WTC11 (cell line): ENCODE measurements at regions not wholly inside any gene's neighbourhood (a gene's known extent, or its start where the extent isn't known, plus 50 kb on each side); places are given as distances from the start of the nearest gene placed in this dataset.

ENCODE experiments used
- ATAC-seq: fragments of 200-7000 bp; cut with Tn5 transposase; 2 replicates; pipeline ENCODE4 v1.10.0; 2021; ENCODE audit warnings: mild to moderate bottlenecking, moderate library complexity
- CTCF ChIA-PET: fragments of 300-600 bp; sonication (Branson Sonifier 250); formaldehyde crosslinking; loops from one replicate; lab custom pipeline; 2021; ENCODE audit warnings: antibody characterized with exemption; lab: Charles Lee
- POLR2A ChIA-PET: fragments of 350-600 bp; sonication (Branson Sonifier 250); formaldehyde crosslinking; loops from one replicate; lab custom pipeline; 2021; ENCODE audit warnings: antibody characterized with exemption; lab: Charles Lee
- DNase-seq: peaks from one replicate; pipeline ENCODE4 v3.0.0; 2021; ENCODE audit warnings: low spot score
- H3K27ac Mint-ChIP-seq: 2 replicates; pipeline ENCODE4 v1.8.0; 2021; ENCODE audit warnings: mixed read lengths
- H3K27me3 Mint-ChIP-seq: 2 replicates; pipeline ENCODE4 v1.8.0; 2021; ENCODE audit warnings: low read depth, mild to moderate bottlenecking, moderate library complexity, mixed read lengths
- H3K36me3 Mint-ChIP-seq: 2 replicates; pipeline ENCODE4 v1.8.0; 2021; ENCODE audit warnings: mixed read lengths
- H3K4me1 Mint-ChIP-seq: 2 replicates; pipeline ENCODE4 v1.8.0; 2022; ENCODE audit warnings: mixed read lengths
- H3K4me3 Mint-ChIP-seq: 2 replicates; pipeline ENCODE4 v1.8.0; 2021; ENCODE audit warnings: mild to moderate bottlenecking, moderate library complexity, mixed read lengths
- H3K9me3 Mint-ChIP-seq: 2 replicates; pipeline ENCODE4 v1.8.0; 2021; ENCODE audit warnings: mixed read lengths
- CREB1 ChIP-seq: sonication (generic); formaldehyde crosslinking; IDR thresholded peaks from 2 replicates; pipeline ENCODE4 v1.8.0; 2023; ENCODE audit warnings: mild to moderate bottlenecking, missing genetic modification reagents
- IRF2 ChIP-seq: sonication (generic); formaldehyde crosslinking; IDR thresholded peaks from 2 replicates; pipeline ENCODE4 v1.8.0; 2022; ENCODE audit warnings: low read depth, missing genetic modification reagents, borderline replicate concordance
- JUN ChIP-seq: sonication (generic); formaldehyde crosslinking; IDR thresholded peaks from 2 replicates; pipeline ENCODE4 v1.8.0; 2023; ENCODE audit warnings: mild to moderate bottlenecking, missing genetic modification reagents
- MXD4 ChIP-seq: fragments of 250-450 bp; sonication (Bioruptor Pico); IDR thresholded peaks from 2 replicates; pipeline ENCODE4 v1.8.0; 2021; ENCODE audit warnings: mild to moderate bottlenecking, moderate library complexity, borderline replicate concordance
- MYBL2 ChIP-seq: sonication (generic); formaldehyde crosslinking; IDR thresholded peaks from 2 replicates; pipeline ENCODE4 v1.8.1; 2023; ENCODE audit warnings: mild to moderate bottlenecking, moderate library complexity, missing genetic modification reagents
- NFATC4 ChIP-seq: fragments of 250-450 bp; sonication (Bioruptor Pico); IDR thresholded peaks from 2 replicates; pipeline ENCODE4 v1.9.0; 2021; ENCODE audit warnings: mild to moderate bottlenecking
- NFE2L1 ChIP-seq: sonication (generic); formaldehyde crosslinking; IDR thresholded peaks from 2 replicates; pipeline ENCODE4 v1.8.1; 2023; ENCODE audit warnings: missing genetic modification reagents
- NR2C2 ChIP-seq: sonication (generic); formaldehyde crosslinking; IDR thresholded peaks from 2 replicates; pipeline ENCODE4 v1.8.0; 2022; ENCODE audit warnings: mild to moderate bottlenecking, missing genetic modification reagents
- SMAD3 ChIP-seq: sonication (generic); formaldehyde crosslinking; IDR thresholded peaks from 2 replicates; pipeline ENCODE4 v1.8.0; 2022; ENCODE audit warnings: missing genetic modification reagents, mild to moderate bottlenecking, borderline replicate concordance
- SP1 ChIP-seq: sonication (generic); formaldehyde crosslinking; conservative IDR thresholded peaks from 2 replicates; pipeline ENCODE4 v1.8.1; 2022; ENCODE audit warnings: missing genetic modification reagents
- TEAD1 ChIP-seq: sonication (generic); formaldehyde crosslinking; IDR thresholded peaks from 2 replicates; pipeline ENCODE4 v1.8.0; 2022; ENCODE audit warnings: mild to moderate bottlenecking, missing genetic modification reagents
- ZBTB21 ChIP-seq: sonication (generic); formaldehyde crosslinking; IDR thresholded peaks from 2 replicates; pipeline ENCODE4 v1.8.1; 2023; ENCODE audit warnings: mild to moderate bottlenecking, missing genetic modification reagents, borderline replicate concordance
- ZNF232 ChIP-seq: sonication (generic); formaldehyde crosslinking; IDR thresholded peaks from 2 replicates; pipeline ENCODE4 v1.8.0; 2022; ENCODE audit warnings: mild to moderate bottlenecking, missing genetic modification reagents
- ZNF263 ChIP-seq: sonication (generic); formaldehyde crosslinking; IDR thresholded peaks from 2 replicates; pipeline ENCODE4 v1.8.1; 2022; ENCODE audit warnings: low read depth, mild to moderate bottlenecking, moderate library complexity, missing genetic modification reagents
- ZNF671 ChIP-seq: fragments of 250-450 bp; sonication (Bioruptor Pico); IDR thresholded peaks from 2 replicates; pipeline ENCODE4 v1.8.0; 2021; ENCODE audit warnings: mild to moderate bottlenecking
- TF ChIP-seq, protein P1 (sequence below): sonication (generic); formaldehyde crosslinking; IDR thresholded peaks from 2 replicates; pipeline ENCODE4 v1.8.1; 2023; ENCODE audit warnings: mild to moderate bottlenecking, missing genetic modification reagents
- TF ChIP-seq, protein P2 (sequence below): sonication (generic); formaldehyde crosslinking; IDR thresholded peaks from 2 replicates; pipeline ENCODE4 v1.8.1; 2023; ENCODE audit warnings: mild to moderate bottlenecking, missing genetic modification reagents, moderate library complexity
- TF ChIP-seq, protein P3 (sequence below): sonication (generic); formaldehyde crosslinking; IDR thresholded peaks from 2 replicates; pipeline ENCODE4 v1.8.0; 2022; ENCODE audit warnings: mild to moderate bottlenecking, missing genetic modification reagents
- TF ChIP-seq, protein P4 (sequence below): fragments of 200-600 bp; IDR thresholded peaks from 2 replicates; pipeline ENCODE4 v1.8.0; 2022; ENCODE audit warnings: antibody characterized with exemption
- TF ChIP-seq, protein P5 (sequence below): sonication (generic); formaldehyde crosslinking; IDR thresholded peaks from 2 replicates; pipeline ENCODE4 v1.8.1; 2022; ENCODE audit warnings: mild to moderate bottlenecking, missing genetic modification reagents, moderate library complexity, borderline replicate concordance

DNA sequence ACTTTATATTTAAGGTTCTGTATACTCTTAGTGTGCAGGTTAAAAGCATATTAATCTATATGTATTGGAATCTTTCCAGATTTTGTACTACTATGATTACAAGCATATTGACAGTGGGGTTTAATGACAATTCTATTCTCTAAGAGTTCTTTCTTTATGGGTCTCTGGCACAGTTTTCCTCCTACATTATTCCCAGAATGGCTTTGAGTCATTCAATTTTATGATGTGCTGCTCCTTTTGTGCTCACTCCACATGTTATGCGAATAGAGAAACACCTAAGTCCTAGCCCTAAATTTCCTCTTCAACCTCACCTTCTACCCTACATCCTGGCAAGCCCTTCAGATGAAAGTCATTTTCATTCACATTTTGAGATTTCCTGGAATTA lies 209.9 kb upstream of the DIAPH2 start (continued):
- TF ChIP-seq, protein P1, sequence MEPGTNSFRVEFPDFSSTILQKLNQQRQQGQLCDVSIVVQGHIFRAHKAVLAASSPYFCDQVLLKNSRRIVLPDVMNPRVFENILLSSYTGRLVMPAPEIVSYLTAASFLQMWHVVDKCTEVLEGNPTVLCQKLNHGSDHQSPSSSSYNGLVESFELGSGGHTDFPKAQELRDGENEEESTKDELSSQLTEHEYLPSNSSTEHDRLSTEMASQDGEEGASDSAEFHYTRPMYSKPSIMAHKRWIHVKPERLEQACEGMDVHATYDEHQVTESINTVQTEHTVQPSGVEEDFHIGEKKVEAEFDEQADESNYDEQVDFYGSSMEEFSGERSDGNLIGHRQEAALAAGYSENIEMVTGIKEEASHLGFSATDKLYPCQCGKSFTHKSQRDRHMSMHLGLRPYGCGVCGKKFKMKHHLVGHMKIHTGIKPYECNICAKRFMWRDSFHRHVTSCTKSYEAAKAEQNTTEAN (CRISPR knock-in tag) = no peak

DNA sequence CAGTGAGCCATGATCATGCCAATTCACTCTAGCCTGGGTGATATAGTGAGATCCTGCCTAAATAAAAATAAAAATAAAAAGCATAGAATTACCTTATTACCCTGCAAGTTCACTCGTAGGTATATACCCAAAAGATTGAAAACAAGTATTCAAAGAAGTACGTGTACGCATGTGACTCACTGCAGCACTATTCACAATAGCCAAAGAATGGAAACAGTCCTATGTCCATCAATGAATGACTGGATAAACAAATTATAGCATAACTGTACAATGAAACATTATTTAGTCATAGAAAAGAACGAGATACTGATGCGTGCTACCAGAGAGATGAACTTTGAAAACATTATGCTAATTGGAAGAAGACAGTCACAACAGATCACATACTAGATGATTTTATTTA lies 204.6 kb upstream of the DIAPH2 start:
- DNase-seq (no peak), ATAC-seq (no peak)
- Mint-ChIP-seq H3K4me1 (peaks cover 24% of the 10 kb centered on the region), H3K27ac (no peak overlapping the region), H3K4me3 (no peak overlapping the region), H3K27me3 (peaks cover 16% of the 10 kb centered on the region), H3K36me3 (no peaks in the 10 kb centered on the region), H3K9me3 (peaks cover 5% of the 10 kb centered on the region; the same call in 1 of the 2 replicates)
- CTCF ChIA-PET = no interaction called here
- TF ChIP-seq JUN (CRISPR knock-in tag) (no peak), NFE2L1 (CRISPR knock-in tag) (no peak), ZNF232 (no peak), ZNF671 (CRISPR knock-in tag) (no peak), SMAD3 (CRISPR knock-in tag) (no peak), TEAD1 (CRISPR knock-in tag) (no peak), NR2C2 (CRISPR knock-in tag) (no peak), IRF2 (CRISPR knock-in tag) (no peak), ZNF263 (CRISPR knock-in tag) (no peak), MYBL2 (CRISPR knock-in tag) (no peak), SP1 (CRISPR knock-in tag) (no peak), NFATC4 (no peak), CREB1 (CRISPR knock-in tag) (no peak)
- TF ChIP-seq, protein P2, sequence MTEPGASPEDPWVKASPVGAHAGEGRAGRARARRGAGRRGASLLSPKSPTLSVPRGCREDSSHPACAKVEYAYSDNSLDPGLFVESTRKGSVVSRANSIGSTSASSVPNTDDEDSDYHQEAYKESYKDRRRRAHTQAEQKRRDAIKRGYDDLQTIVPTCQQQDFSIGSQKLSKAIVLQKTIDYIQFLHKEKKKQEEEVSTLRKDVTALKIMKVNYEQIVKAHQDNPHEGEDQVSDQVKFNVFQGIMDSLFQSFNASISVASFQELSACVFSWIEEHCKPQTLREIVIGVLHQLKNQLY (CRISPR knock-in tag) = no peak
- TF ChIP-seq, protein P3, sequence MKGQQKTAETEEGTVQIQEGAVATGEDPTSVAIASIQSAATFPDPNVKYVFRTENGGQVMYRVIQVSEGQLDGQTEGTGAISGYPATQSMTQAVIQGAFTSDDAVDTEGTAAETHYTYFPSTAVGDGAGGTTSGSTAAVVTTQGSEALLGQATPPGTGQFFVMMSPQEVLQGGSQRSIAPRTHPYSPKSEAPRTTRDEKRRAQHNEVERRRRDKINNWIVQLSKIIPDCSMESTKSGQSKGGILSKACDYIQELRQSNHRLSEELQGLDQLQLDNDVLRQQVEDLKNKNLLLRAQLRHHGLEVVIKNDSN (CRISPR knock-in tag) = no peak
- TF ChIP-seq, protein P4, sequence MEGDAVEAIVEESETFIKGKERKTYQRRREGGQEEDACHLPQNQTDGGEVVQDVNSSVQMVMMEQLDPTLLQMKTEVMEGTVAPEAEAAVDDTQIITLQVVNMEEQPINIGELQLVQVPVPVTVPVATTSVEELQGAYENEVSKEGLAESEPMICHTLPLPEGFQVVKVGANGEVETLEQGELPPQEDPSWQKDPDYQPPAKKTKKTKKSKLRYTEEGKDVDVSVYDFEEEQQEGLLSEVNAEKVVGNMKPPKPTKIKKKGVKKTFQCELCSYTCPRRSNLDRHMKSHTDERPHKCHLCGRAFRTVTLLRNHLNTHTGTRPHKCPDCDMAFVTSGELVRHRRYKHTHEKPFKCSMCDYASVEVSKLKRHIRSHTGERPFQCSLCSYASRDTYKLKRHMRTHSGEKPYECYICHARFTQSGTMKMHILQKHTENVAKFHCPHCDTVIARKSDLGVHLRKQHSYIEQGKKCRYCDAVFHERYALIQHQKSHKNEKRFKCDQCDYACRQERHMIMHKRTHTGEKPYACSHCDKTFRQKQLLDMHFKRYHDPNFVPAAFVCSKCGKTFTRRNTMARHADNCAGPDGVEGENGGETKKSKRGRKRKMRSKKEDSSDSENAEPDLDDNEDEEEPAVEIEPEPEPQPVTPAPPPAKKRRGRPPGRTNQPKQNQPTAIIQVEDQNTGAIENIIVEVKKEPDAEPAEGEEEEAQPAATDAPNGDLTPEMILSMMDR = no peak
- TF ChIP-seq, protein P5, sequence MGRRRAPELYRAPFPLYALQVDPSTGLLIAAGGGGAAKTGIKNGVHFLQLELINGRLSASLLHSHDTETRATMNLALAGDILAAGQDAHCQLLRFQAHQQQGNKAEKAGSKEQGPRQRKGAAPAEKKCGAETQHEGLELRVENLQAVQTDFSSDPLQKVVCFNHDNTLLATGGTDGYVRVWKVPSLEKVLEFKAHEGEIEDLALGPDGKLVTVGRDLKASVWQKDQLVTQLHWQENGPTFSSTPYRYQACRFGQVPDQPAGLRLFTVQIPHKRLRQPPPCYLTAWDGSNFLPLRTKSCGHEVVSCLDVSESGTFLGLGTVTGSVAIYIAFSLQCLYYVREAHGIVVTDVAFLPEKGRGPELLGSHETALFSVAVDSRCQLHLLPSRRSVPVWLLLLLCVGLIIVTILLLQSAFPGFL (CRISPR knock-in tag) = no peak
- POLR2A ChIA-PET = no interaction called here

DNA sequence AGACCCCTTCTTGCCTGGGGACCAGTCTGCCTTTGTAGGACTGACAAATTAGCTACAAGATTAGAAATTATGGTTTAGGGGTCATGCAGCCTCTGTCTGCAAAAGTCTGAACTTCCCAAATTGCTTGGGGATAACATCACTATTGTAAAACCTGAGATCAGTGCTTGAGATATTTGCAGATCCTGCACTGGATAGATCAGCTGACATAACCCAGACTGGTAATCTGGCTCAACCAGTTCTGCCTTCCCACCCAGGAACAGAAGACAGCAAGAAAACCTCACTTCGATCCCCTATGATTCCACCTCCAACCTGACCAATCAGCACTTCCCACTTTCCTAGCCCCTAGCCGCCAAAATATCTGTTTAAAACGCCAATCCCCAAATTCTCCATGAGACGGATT lies 202.8 kb upstream of the DIAPH2 start:
- no peak for DNase-seq
- H3K4me3 Mint-ChIP-seq = no peak overlapping the region

More for the DNA sequence above, 202.8 kb upstream of the DIAPH2 start:
- ChIA-PET POLR2A (no interaction called here), CTCF (no interaction called here)
- no peak for TF ChIP-seq MXD4 (CRISPR knock-in tag)
- TF ChIP-seq SMAD3 (CRISPR knock-in tag) = no peak
- no peak for TF ChIP-seq ZBTB21 (CRISPR knock-in tag)
- Mint-ChIP-seq H3K27ac (no peak overlapping the region), H3K9me3 (peaks cover 5% of the 10 kb centered on the region; the same call in 1 of the 2 replicates), H3K4me1 (peaks cover 24% of the 10 kb centered on the region), H3K36me3 (no peaks in the 10 kb centered on the region), H3K27me3 (peaks cover 16% of the 10 kb centered on the region)
- no peak for ATAC-seq
